Breast epithelium (tissue), 3 donors: ENCODE measurements at regions not wholly inside any gene's neighbourhood (a gene's known extent, or its start where the extent isn't known, plus 50 kb on each side); places are given as distances from the start of the nearest gene placed in this dataset.

Experiments
- CTCF ChIP-seq, 3 donors: fragments of 450-650 bp; IDR thresholded peaks; one replicate each; pipeline ENCODE4 v1.5.1; 2016 to 2017; ENCODE audit warnings: antibody characterized with exemption in 3 of 3, mild to moderate bottlenecking in 3 of 3, moderate library complexity in 3 of 3
- POLR2A ChIP-seq: fragments of 450-650 bp; IDR thresholded peaks from one replicate; pipeline ENCODE4 v1.6.1; 2016; ENCODE audit warnings: antibody characterized with exemption, mild to moderate bottlenecking, moderate library complexity

GRCh38 chr7:45999541-45999940 is 78.5 kb upstream of the IGFBP3 start:
- TF ChIP-seq POLR2A = no peak
- TF ChIP-seq CTCF (IDR thresholded peaks at IDR 0.05) = no peak
